ENCODE measurements at regions not wholly inside any gene's neighbourhood (a gene's known extent, or its start where the extent isn't known, plus 50 kb on each side); places are given as distances from the start of the nearest gene placed in this dataset.

DNA sequence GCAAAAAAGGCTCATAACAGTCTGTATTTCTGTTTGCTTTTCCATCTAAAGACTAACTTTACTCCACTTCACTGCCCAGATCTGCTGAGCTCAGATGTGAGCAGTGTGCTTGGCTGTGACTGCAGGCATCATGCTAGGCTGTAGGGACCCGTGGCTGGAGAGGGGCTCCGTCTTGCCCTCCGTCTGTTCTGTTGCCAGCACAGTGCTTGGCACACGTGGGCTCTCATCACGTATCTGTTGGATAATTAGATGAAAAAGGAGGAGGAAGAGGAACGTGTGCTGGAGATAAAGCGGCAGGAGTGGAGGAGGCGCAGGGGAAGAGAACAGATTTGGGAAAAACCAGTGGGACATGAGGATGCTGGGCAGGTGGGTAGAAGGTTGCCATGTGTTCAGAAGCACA is 57.6 kb upstream of the IER3 start:
- no peak overlapping the region for H3K9ac ChIP-seq (ENCODE audit: insufficient read length, low read depth)
- TF ChIP-seq YY1 (IDR thresholded peaks at IDR 0.05; ENCODE audit: insufficient read depth, insufficient read length) (no peak), ZNF274 (IDR thresholded peaks at IDR 0.05; ENCODE audit: low read depth, low read length) (no peak), SUZ12 (IDR thresholded peaks at IDR 0.05; ENCODE audit: extremely low read depth, insufficient read depth, insufficient read length) (no peak)
- H3K4me1 ChIP-seq (ENCODE audit: insufficient read depth, insufficient read length), result no peaks in the 10 kb centered on the region

DNA sequence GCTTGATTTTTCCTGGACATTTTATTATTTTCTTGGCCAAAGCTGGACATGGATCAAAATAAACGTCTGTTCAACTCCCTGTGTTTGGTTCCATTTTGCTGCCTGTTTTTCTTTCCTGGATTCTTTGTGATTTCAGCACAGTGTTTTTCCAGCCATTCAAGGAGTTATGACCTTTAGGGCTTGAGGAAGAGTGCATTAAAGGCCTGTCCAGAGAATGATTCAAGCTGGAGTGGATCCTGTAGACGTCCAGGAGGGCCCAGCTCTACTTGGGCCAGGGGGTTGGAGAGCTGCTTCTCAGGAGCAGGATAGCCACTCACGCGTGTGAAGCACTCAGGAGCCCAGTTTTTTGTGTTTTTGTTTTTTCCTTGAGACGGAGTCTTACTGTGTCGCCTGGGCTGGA is 56.5 kb upstream of the IER3 start:
- Histone ChIP-seq H3K4me3 (ENCODE audit: insufficient read length, low read depth) (no peak overlapping the region), H3K36me3 (ENCODE audit: insufficient read depth, insufficient read length, low read length) (no peaks in the 10 kb centered on the region), H3K4me1 (ENCODE audit: insufficient read depth, insufficient read length) (no peaks in the 10 kb centered on the region), H3K9me3 (ENCODE audit: insufficient read depth, low read length) (no peaks in the 10 kb centered on the region), H3K9ac (ENCODE audit: insufficient read length, low read depth) (no peak overlapping the region), H3K27me3 (ENCODE audit: insufficient read depth, insufficient read length) (no peaks in the 10 kb centered on the region)
- no peak for DNase-seq (ENCODE audit: low read depth, low spot score)
- TF ChIP-seq SUZ12 (IDR thresholded peaks at IDR 0.05; ENCODE audit: extremely low read depth, insufficient read depth, insufficient read length) (no peak), ZNF274 (IDR thresholded peaks at IDR 0.05; ENCODE audit: low read depth, low read length) (no peak), YY1 (IDR thresholded peaks at IDR 0.05; ENCODE audit: insufficient read depth, insufficient read length) (no peak)

More for the DNA sequence above, 57.6 kb upstream of the IER3 start:
- DNase-seq (ENCODE audit: low read depth, low spot score), result no peak
- H3K36me3 ChIP-seq (ENCODE audit: insufficient read depth, insufficient read length, low read length), result no peaks in the 10 kb centered on the region
- H3K9me3 ChIP-seq (ENCODE audit: insufficient read depth, low read length), result no peaks in the 10 kb centered on the region
- no peaks in the 10 kb centered on the region for H3K27me3 ChIP-seq (ENCODE audit: insufficient read depth, insufficient read length)
- no peak overlapping the region for H3K4me3 ChIP-seq (ENCODE audit: insufficient read length, low read depth)

DNA sequence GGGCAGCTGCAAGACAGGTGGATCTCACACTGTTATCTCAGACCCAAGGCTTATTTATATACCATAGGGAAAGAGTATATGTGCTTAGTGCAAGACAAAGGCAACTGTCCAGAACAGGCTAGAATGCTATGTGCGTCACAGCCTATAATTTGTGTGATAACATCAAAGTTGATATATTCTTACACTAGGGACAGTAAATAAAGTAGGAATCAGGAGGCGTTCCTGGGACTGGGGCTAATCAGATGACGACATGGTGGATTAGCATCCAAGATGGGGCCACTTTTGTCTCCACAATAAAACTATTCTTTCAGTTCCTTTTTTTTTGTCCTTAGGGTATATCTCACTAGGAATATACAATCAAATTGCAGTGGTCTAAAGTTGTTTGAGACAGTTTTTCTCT is 54.9 kb upstream of the IER3 start:
- H3K9ac ChIP-seq (ENCODE audit: insufficient read length, low read depth), result no peak overlapping the region
- TF ChIP-seq SUZ12 (IDR thresholded peaks at IDR 0.05; ENCODE audit: extremely low read depth, insufficient read depth, insufficient read length) (no peak), YY1 (IDR thresholded peaks at IDR 0.05; ENCODE audit: insufficient read depth, insufficient read length) (no peak), ZNF274 (IDR thresholded peaks at IDR 0.05; ENCODE audit: low read depth, low read length) (no peak)
- DNase-seq (ENCODE audit: low read depth, low spot score), result no peak
- no peak overlapping the region for H3K4me3 ChIP-seq (ENCODE audit: insufficient read length, low read depth)
- H3K9me3 ChIP-seq (ENCODE audit: insufficient read depth, low read length), result no peaks in the 10 kb centered on the region
- H3K36me3 ChIP-seq (ENCODE audit: insufficient read depth, insufficient read length, low read length), result no peaks in the 10 kb centered on the region
- H3K4me1 ChIP-seq (ENCODE audit: insufficient read depth, insufficient read length), result no peaks in the 10 kb centered on the region
- no peaks in the 10 kb centered on the region for H3K27me3 ChIP-seq (ENCODE audit: insufficient read depth, insufficient read length)

DNA sequence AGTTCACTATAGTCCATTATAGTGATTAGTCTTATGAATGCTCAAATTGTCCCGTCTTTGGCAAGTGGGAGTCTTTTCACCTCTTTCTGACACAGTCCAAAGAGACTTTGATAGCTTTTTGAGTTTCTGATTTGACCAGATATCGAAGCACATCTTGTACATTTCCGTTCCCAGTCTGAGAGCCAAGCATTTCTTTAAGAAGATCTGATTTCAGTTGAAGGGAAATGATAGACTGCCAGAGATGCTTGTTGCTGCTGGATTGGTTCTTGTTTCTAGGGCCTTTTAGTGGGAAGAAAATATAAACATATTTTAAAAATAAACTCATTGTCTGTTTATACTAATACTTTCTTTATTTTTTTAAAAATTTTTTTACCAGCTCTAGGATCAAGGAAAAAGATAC is 54.1 kb upstream of the IER3 start:
- H3K4me1 ChIP-seq (ENCODE audit: insufficient read depth, insufficient read length), result no peaks in the 10 kb centered on the region
- DNase-seq (ENCODE audit: low read depth, low spot score), result no peak
- no peaks in the 10 kb centered on the region for H3K27me3 ChIP-seq (ENCODE audit: insufficient read depth, insufficient read length)
- TF ChIP-seq SUZ12 (IDR thresholded peaks at IDR 0.05; ENCODE audit: extremely low read depth, insufficient read depth, insufficient read length), result no peak
- TF ChIP-seq YY1 (IDR thresholded peaks at IDR 0.05; ENCODE audit: insufficient read depth, insufficient read length), result no peak
- no peak for TF ChIP-seq ZNF274 (IDR thresholded peaks at IDR 0.05; ENCODE audit: low read depth, low read length)
- H3K4me3 ChIP-seq (ENCODE audit: insufficient read length, low read depth), result no peak overlapping the region
- no peaks in the 10 kb centered on the region for H3K9me3 ChIP-seq (ENCODE audit: insufficient read depth, low read length)
- no peaks in the 10 kb centered on the region for H3K36me3 ChIP-seq (ENCODE audit: insufficient read depth, insufficient read length, low read length)
- no peak overlapping the region for H3K9ac ChIP-seq (ENCODE audit: insufficient read length, low read depth)

DNA sequence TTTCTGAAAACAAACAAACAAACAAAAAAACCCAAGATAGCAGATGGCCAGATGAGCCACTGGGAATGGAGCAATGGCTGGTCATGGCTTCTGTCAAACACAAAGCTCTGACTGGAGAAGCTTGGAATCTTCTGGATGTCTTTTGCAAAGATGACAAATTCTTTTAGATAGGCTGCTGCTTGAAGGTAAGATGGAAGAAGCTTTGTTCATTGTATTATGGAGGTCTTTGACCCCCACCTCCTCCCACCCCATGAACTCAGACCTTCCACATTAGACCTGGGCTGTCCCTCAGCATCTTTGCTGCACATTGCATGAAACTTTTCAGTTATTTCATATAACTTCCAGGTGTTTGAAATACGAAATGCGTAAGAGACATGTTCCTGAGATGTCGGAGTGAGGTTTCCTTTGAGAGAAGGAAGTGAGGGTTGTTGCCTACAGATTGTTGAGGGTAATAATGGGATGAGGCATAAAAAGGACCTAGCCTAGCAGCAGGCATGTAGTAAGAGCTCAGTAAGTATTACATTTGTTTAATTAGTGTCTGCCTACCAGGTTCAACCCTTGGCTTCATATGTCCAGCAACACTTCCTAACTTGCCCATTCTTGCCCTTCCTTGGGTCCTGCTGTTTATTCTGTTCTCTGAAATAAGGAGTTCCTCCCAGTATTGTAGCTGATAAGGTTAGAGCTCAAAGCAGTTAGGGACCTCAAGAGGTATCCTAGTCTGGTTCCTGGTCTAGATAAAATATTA is 51.4 kb upstream of the IER3 start:
- Histone ChIP-seq H3K36me3 (ENCODE audit: insufficient read depth, insufficient read length, low read length) (no peaks in the 10 kb centered on the region), H3K4me1 (ENCODE audit: insufficient read depth, insufficient read length) (no peaks in the 10 kb centered on the region), H3K4me3 (ENCODE audit: insufficient read length, low read depth) (no peak overlapping the region), H3K9me3 (ENCODE audit: insufficient read depth, low read length) (no peaks in the 10 kb centered on the region), H3K9ac (ENCODE audit: insufficient read length, low read depth) (no peak overlapping the region), H3K27me3 (ENCODE audit: insufficient read depth, insufficient read length) (no peaks in the 10 kb centered on the region)
- no peak for DNase-seq (ENCODE audit: low read depth, low spot score)
- TF ChIP-seq SUZ12 (IDR thresholded peaks at IDR 0.05; ENCODE audit: extremely low read depth, insufficient read depth, insufficient read length) (no peak), YY1 (IDR thresholded peaks at IDR 0.05; ENCODE audit: insufficient read depth, insufficient read length) (no peak), ZNF274 (IDR thresholded peaks at IDR 0.05; ENCODE audit: low read depth, low read length) (no peak)

Data from NT2/D1 (cell line).